ENCODE measurements at regions not wholly inside any gene's neighbourhood (a gene's known extent, or its start where the extent isn't known, plus 50 kb on each side); places are given as distances from the start of the nearest gene placed in this dataset.
"Not testable (repeated sequence)": the region's sequence is repeated elsewhere in the genome, so short reads cannot be mapped to it uniquely, and the experiment has no call there.

GRCh38 chr2:198909525-198910267 is 548.0 kb downstream of the SATB2 start:
- DNase-seq: no peak

GRCh38 chr2:198905881-198906612 is 551.7 kb downstream of the SATB2 start:
- DNase-seq: no peak

- no peak for DNase-seq
These were observed 555.8 kb downstream of the SATB2 start for GRCh38 chr2:198901894-198902293.

GRCh38 chr2:198900141-198900540 is 557.6 kb downstream of the SATB2 start:
- no peak for DNase-seq

- no peak for DNase-seq
These were observed 567.2 kb downstream of the SATB2 start for GRCh38 chr2:198890490-198890889.

- DNase-seq: no peak
These were observed 574.1 kb downstream of the SATB2 start for GRCh38 chr2:198883604-198884003.

GRCh38 chr2:198880986-198881385 is 576.8 kb downstream of the SATB2 start:
- DNase-seq: no peak

GRCh38 chr2:198880421-198880820 is 577.3 kb downstream of the SATB2 start:
- no peak for DNase-seq

- no peak for DNase-seq
These were observed 583.3 kb downstream of the SATB2 start for GRCh38 chr2:198874472-198874858.

GRCh38 chr2:198873503-198874471 is 584.0 kb downstream of the SATB2 start:
- DNase-seq: no peak

GRCh38 chr2:198863655-198864054 is 594.1 kb downstream of the SATB2 start:
- no peak for DNase-seq

GRCh38 chr2:198861080-198861479 is 596.7 kb downstream of the SATB2 start:
- no peak for DNase-seq

- DNase-seq: no peak
These were observed 600.5 kb downstream of the SATB2 start for GRCh38 chr2:198857246-198857645.

- DNase-seq: not testable (repeated sequence)
These were observed 602.0 kb downstream of the SATB2 start for GRCh38 chr2:198855746-198856145.

- no peak for DNase-seq
These were observed 605.5 kb downstream of the SATB2 start for GRCh38 chr2:198852248-198852647.

- DNase-seq: no peak
These were observed 632.2 kb downstream of the SATB2 start for GRCh38 chr2:198825534-198825933.

GRCh38 chr2:198817536-198817935 is 640.2 kb downstream of the SATB2 start:
- no peak for DNase-seq

GRCh38 chr2:198815626-198816025 is 642.1 kb downstream of the SATB2 start:
- DNase-seq: no peak

- no peak for DNase-seq
These were observed 646.5 kb downstream of the SATB2 start for GRCh38 chr2:198811198-198811597.

GRCh38 chr2:198809976-198810375 is 647.8 kb downstream of the SATB2 start:
- no peak for DNase-seq

- DNase-seq: no peak
These were observed 650.6 kb downstream of the SATB2 start for GRCh38 chr2:198807131-198807530.

GRCh38 chr2:198795419-198795818 is 662.3 kb downstream of the SATB2 start:
- no peak for DNase-seq

- DNase-seq: no peak
These were observed 666.1 kb downstream of the SATB2 start for GRCh38 chr2:198791623-198792022.
